ENCODE measurements at regions not wholly inside any gene's neighbourhood (a gene's known extent, or its start where the extent isn't known, plus 50 kb on each side); places are given as distances from the start of the nearest gene placed in this dataset.
A peak's percentile ranks its signal among the peaks of the same experiment; 100 is the strongest.
"Not testable (repeated sequence)": the region's sequence is repeated elsewhere in the genome, so short reads cannot be mapped to it uniquely, and the experiment has no call there.

GRCh38 chr2:143842836-143843235, 677.1 kb downstream of the ZEB2 start:
- no peak for DNase-seq (ENCODE audit: low read depth)
- TF ChIP-seq CTCF (IDR thresholded peaks at IDR 0.05; ENCODE audit: low read depth, low read length) (no peak), MYC (IDR thresholded peaks at IDR 0.05; ENCODE audit: low read depth, low read length) (no peak), POLR2A (IDR thresholded peaks at IDR 0.05; ENCODE audit: extremely low read depth, insufficient read length) (no peak), MAX (IDR thresholded peaks at IDR 0.05; ENCODE audit: low read depth, low read length) (no peak)
- no peak overlapping the region for H3K4me3 ChIP-seq (ENCODE audit: low read depth, low read length)

- TF ChIP-seq POLR2A (IDR thresholded peaks at IDR 0.05; ENCODE audit: extremely low read depth, insufficient read length) (no peak), CTCF (IDR thresholded peaks at IDR 0.05; ENCODE audit: low read depth, low read length) (no peak), MAX (IDR thresholded peaks at IDR 0.05; ENCODE audit: low read depth, low read length) (no peak), MYC (IDR thresholded peaks at IDR 0.05; ENCODE audit: low read depth, low read length) (no peak)
- DNase-seq (ENCODE audit: low read depth): peak; percentile 24
- no peak overlapping the region for H3K4me3 ChIP-seq (ENCODE audit: low read depth, low read length)
These were observed 678.0 kb downstream of the ZEB2 start for GRCh38 chr2:143841935-143842334.

- H3K4me3 ChIP-seq (ENCODE audit: low read depth, low read length): no peak overlapping the region
- DNase-seq (ENCODE audit: low read depth): no peak
- TF ChIP-seq CTCF (IDR thresholded peaks at IDR 0.05; ENCODE audit: low read depth, low read length) (no peak), POLR2A (IDR thresholded peaks at IDR 0.05; ENCODE audit: extremely low read depth, insufficient read length) (no peak), MAX (IDR thresholded peaks at IDR 0.05; ENCODE audit: low read depth, low read length) (no peak), MYC (IDR thresholded peaks at IDR 0.05; ENCODE audit: low read depth, low read length) (no peak)
These were observed 679.3 kb downstream of the ZEB2 start for GRCh38 chr2:143840601-143841000.

GRCh38 chr2:143840194-143840593, 679.7 kb downstream of the ZEB2 start:
- DNase-seq (ENCODE audit: low read depth): no peak
- H3K4me3 ChIP-seq (ENCODE audit: low read depth, low read length): no peak overlapping the region
- TF ChIP-seq MYC (IDR thresholded peaks at IDR 0.05; ENCODE audit: low read depth, low read length) (no peak), MAX (IDR thresholded peaks at IDR 0.05; ENCODE audit: low read depth, low read length) (no peak), POLR2A (IDR thresholded peaks at IDR 0.05; ENCODE audit: extremely low read depth, insufficient read length) (no peak), CTCF (IDR thresholded peaks at IDR 0.05; ENCODE audit: low read depth, low read length) (no peak)

- H3K4me3 ChIP-seq (ENCODE audit: low read depth, low read length): no peak overlapping the region
- DNase-seq (ENCODE audit: low read depth): no peak
- TF ChIP-seq MYC (IDR thresholded peaks at IDR 0.05; ENCODE audit: low read depth, low read length) (no peak), POLR2A (IDR thresholded peaks at IDR 0.05; ENCODE audit: extremely low read depth, insufficient read length) (no peak), CTCF (IDR thresholded peaks at IDR 0.05; ENCODE audit: low read depth, low read length) (no peak), MAX (IDR thresholded peaks at IDR 0.05; ENCODE audit: low read depth, low read length) (no peak)
These were observed 680.5 kb downstream of the ZEB2 start for GRCh38 chr2:143839456-143839855.

- not testable (repeated sequence) for DNase-seq (ENCODE audit: low read depth); H3K4me3 ChIP-seq (ENCODE audit: low read depth, low read length)
These were observed 682.9 kb downstream of the ZEB2 start for GRCh38 chr2:143837055-143837454.
